Tibial artery (tissue), 4 donors: ENCODE measurements at regions not wholly inside any gene's neighbourhood (a gene's known extent, or its start where the extent isn't known, plus 50 kb on each side); places are given as distances from the start of the nearest gene placed in this dataset.

ENCODE experiments used
- DNase-seq, 2 donors: peaks; one replicate each; pipeline ENCODE4 v3.0.0-alpha.2; 2019
- H3K27ac ChIP-seq, 2 donors: fragments of 200-600 bp; sonication (generic) in 1 of 2; 1 replicate in 1 of 2; 2 replicates in 1 of 2; pipeline ENCODE4 v1.5.1; 2018 to 2019; ENCODE audit warnings: mild to moderate bottlenecking in 1 of 2
- H3K27me3 ChIP-seq, 2 donors: fragments of 200-600 bp; sonication (generic) in 1 of 2; one replicate each; pipeline versions ENCODE4 v1.5.1 to v1.6.0; 2016 to 2019
- H3K36me3 ChIP-seq, 3 donors: fragments of 200-600 bp; sonication (generic) in 2 of 3; one replicate each; pipeline ENCODE4 v1.5.1; 2016 to 2019; ENCODE audit warnings: mild to moderate bottlenecking in 2 of 3
- H3K4me1 ChIP-seq, 4 donors: fragments of 200-600 bp; sonication (generic) in 2 of 4; 1 replicate in 3 of 4; 2 replicates in 1 of 4; pipeline ENCODE4 v1.5.1; 2016 to 2019
- H3K4me3 ChIP-seq, 2 donors: fragments of 200-600 bp; sonication (generic) in 1 of 2; 1 replicate in 1 of 2; 2 replicates in 1 of 2; pipeline ENCODE4 v1.5.1; 2018 to 2019; ENCODE audit warnings: mild to moderate bottlenecking in 2 of 2
- H3K9me3 ChIP-seq, 3 donors: fragments of 200-600 bp; sonication (generic) in 1 of 3; one replicate each; pipeline ENCODE4 v1.5.1; 2016 to 2019
- CTCF ChIP-seq, 2 experiments: fragments of 200-600 bp in 1 of 2; fragments of 450-650 bp in 1 of 2; IDR thresholded peaks; one replicate each; pipeline ENCODE4 v1.5.1; 2017 to 2019; ENCODE audit warnings: antibody characterized with exemption in 2 of 2, mild to moderate bottlenecking in 1 of 2, moderate library complexity in 1 of 2
- intact Hi-C: fragments of 100-400 bp; cut with DNase I; formaldehyde crosslinking; loops from one replicate; pipeline ENCODE4 v1.15.0; 2023; ENCODE audit warnings: low total_unique reads

DNA sequence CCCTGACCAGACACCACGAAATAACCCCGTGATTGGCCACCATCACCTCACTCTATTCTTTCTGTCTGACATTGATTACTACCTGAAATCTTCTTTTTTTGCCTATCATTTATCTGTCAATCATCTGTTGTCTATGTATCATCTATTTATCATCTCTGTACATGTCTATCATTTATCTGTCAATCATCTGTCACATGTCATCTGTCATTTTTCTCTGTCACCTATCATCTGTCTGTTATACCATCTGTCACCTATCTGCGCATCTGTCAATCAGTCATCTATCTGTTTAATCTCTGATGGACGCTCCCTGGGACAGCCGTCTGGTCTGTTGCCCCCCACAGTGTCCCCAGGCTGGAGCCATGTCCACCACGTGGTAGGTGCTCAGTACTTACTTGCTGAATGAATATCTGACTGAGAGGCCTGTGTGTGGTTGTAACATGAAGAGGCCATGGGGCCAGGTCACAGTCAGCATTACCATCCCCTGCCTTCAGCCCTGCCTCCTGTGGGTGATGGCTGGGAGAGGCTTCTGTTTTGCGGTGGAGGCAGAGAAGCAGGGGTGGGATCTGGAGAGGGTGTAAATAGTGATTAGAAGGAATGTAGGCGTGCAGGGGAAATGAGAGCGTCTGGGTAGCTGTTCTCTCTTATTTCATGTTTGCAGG lies 302.7 kb downstream of the QKI start:
- no peaks in the 10 kb centered on the region for H3K27me3 ChIP-seq
- peaks cover 0 to 6% (median 0%) of the 10 kb centered on the region in 4 donors for H3K4me1 ChIP-seq
- no peak for TF ChIP-seq CTCF (IDR thresholded peaks at IDR 0.05)
- H3K27ac ChIP-seq: no peak overlapping the region
- DNase-seq: no peak
- no peaks in the 10 kb centered on the region for H3K9me3 ChIP-seq
- H3K36me3 ChIP-seq: no peaks in the 10 kb centered on the region
- H3K4me3 ChIP-seq: no peak overlapping the region
- intact Hi-C loops: no loop called here

GRCh38 chr6:163716690-163717089 lies 302.2 kb downstream of the QKI start:
- no peaks in the 10 kb centered on the region for H3K27me3 ChIP-seq

GRCh38 chr6:163715846-163716245 lies 301.3 kb downstream of the QKI start:
- H3K36me3 ChIP-seq: no peaks in the 10 kb centered on the region
- no peak overlapping the region for H3K27ac ChIP-seq
- no peak for DNase-seq
- H3K27me3 ChIP-seq: no peaks in the 10 kb centered on the region
- H3K9me3 ChIP-seq: no peaks in the 10 kb centered on the region
- peaks cover 0 to 12% (median 0%) of the 10 kb centered on the region in 4 donors for H3K4me1 ChIP-seq
- TF ChIP-seq CTCF (IDR thresholded peaks at IDR 0.05): no peak
- H3K4me3 ChIP-seq: no peak overlapping the region
- intact Hi-C loops: no loop called here

More at GRCh38 chr6:163716690-163717089, 302.2 kb downstream of the QKI start:
- no peak for DNase-seq
- no peaks in the 10 kb centered on the region for H3K36me3 ChIP-seq
- H3K27ac ChIP-seq: no peak overlapping the region
- no peak for TF ChIP-seq CTCF (IDR thresholded peaks at IDR 0.05)
- intact Hi-C loops: no loop called here
- no peak overlapping the region for H3K4me3 ChIP-seq
- peaks cover 0 to 7% (median 0%) of the 10 kb centered on the region in 4 donors for H3K4me1 ChIP-seq
- H3K9me3 ChIP-seq: no peaks in the 10 kb centered on the region

GRCh38 chr6:163714179-163714578 lies 299.7 kb downstream of the QKI start:
- Histone ChIP-seq H3K27ac (no peak overlapping the region), H3K9me3 (no peaks in the 10 kb centered on the region), H3K36me3 (no peaks in the 10 kb centered on the region), H3K4me1 (peaks cover 0 to 24% (median 2%) of the 10 kb centered on the region in 4 donors), H3K4me3 (no peak overlapping the region), H3K27me3 (no peaks in the 10 kb centered on the region)
- intact Hi-C loops: no loop called here
- no peak for TF ChIP-seq CTCF (IDR thresholded peaks at IDR 0.05)
- no peak for DNase-seq

DNA sequence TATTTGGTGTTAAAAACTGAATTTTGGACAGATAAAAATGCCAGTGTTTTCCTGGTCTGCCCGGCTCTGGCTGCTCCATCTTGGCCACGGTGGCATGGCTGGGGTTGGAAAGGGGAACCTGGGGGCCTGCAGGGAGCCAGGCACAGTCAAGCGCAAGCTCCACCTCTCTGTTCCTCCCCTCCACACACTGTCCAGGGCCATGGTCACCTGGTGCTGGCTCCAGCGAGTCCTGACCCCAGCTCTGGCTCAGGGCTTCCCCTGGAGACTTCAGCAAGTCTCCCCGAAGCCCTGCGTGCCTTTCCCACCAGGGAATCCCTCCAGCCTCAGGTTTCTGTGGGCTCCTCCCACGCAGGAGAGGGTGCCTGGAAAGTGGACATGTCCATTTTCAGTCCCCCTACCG lies 298.5 kb downstream of the QKI start:
- H3K27ac ChIP-seq: peak overlapping the region; percentile 13 to 33
- intact Hi-C loops: no loop called here
- no peak overlapping the region for H3K4me3 ChIP-seq
- no peaks in the 10 kb centered on the region for H3K9me3 ChIP-seq
- DNase-seq: no peak
- peaks cover 0 to 27% (median 3%) of the 10 kb centered on the region in 4 donors for H3K4me1 ChIP-seq
- H3K27me3 ChIP-seq: no peaks in the 10 kb centered on the region
- TF ChIP-seq CTCF (IDR thresholded peaks at IDR 0.05): no peak
- H3K36me3 ChIP-seq: no peaks in the 10 kb centered on the region
